ENCODE measurements at regions not wholly inside any gene's neighbourhood (a gene's known extent, or its start where the extent isn't known, plus 50 kb on each side); places are given as distances from the start of the nearest gene placed in this dataset.

- Histone ChIP-seq H3K27ac (no peak overlapping the region), H3K4me3 (no peak overlapping the region), H3K9me3 (no peaks in the 10 kb centered on the region), H3K4me2 (no peak overlapping the region), H3K4me1 (no peaks in the 10 kb centered on the region)
- ATAC-seq (no peak), DNase-seq (ENCODE audit: low read depth in 1 of 2, low spot score in 1 of 2) (no peak), FAIRE-seq (no peak)
- TF ChIP-seq EP300 (IDR thresholded peaks at IDR 0.05) (no peak), TP53 (CRISPR knock-in tag; IDR thresholded peaks at IDR 0.05) (no peak), POLR2A (IDR thresholded peaks at IDR 0.05; ENCODE audit: low read length) (no peak), KDM5A (IDR thresholded peaks at IDR 0.05) (no peak), RCOR1 (IDR thresholded peaks at IDR 0.05; ENCODE audit: low read depth, low read length) (no peak), ZNF302 (CRISPR knock-in tag; IDR thresholded peaks at IDR 0.05) (no peak), CEBPB (IDR thresholded peaks at IDR 0.05) (no peak), CTCF (IDR thresholded peaks at IDR 0.05) (no peak), REST (IDR thresholded peaks at IDR 0.05) (no peak), BCL3 (IDR thresholded peaks at IDR 0.05) (no peak)
- ChIA-PET CTCF (no interaction called here), POLR2A (no interaction called here)
- WGBS (ENCODE audit: missing lambda C conversion rate): 0% methylated on average over 2 of the region's 2 CpGs
Measured at GRCh38 chr12:29943683-29944082, 159.9 kb upstream of the TMTC1 start.

- POLR2A ChIA-PET: no interaction called here
- CTCF ChIA-PET: no interaction called here
- Histone ChIP-seq H3K4me2 (no peak overlapping the region), H3K9me3 (no peaks in the 10 kb centered on the region), H3K4me1 (no peaks in the 10 kb centered on the region), H3K4me3 (no peak overlapping the region), H3K27ac (no peak overlapping the region)
- FAIRE-seq (no peak), DNase-seq (ENCODE audit: low read depth in 1 of 2, low spot score in 1 of 2) (no peak), ATAC-seq (no peak)
- TF ChIP-seq RCOR1 (IDR thresholded peaks at IDR 0.05; ENCODE audit: low read depth, low read length) (no peak), MAX (IDR thresholded peaks at IDR 0.05) (no peak), RAD21 (conservative IDR thresholded peaks at IDR 0.05 in 1 of 2, IDR thresholded peaks at IDR 0.05 in 1 of 2) (no peak), ZNF302 (CRISPR knock-in tag; IDR thresholded peaks at IDR 0.05) (no peak), HOXB5 (CRISPR knock-in tag; IDR thresholded peaks at IDR 0.05) (no peak), HDAC2 (IDR thresholded peaks at IDR 0.05) (no peak), MAFK (IDR thresholded peaks at IDR 0.05; ENCODE audit: partially characterized antibody) (no peak), TP53 (CRISPR knock-in tag; IDR thresholded peaks at IDR 0.05) (no peak), FOXS1 (CRISPR knock-in tag; IDR thresholded peaks at IDR 0.05) (no peak), HES2 (IDR thresholded peaks at IDR 0.05) (no peak), ATOH8 (CRISPR knock-in tag; IDR thresholded peaks at IDR 0.05; ENCODE audit: low read depth) (no peak), RARB (CRISPR knock-in tag; IDR thresholded peaks at IDR 0.05) (no peak), HOXB13 (CRISPR knock-in tag; IDR thresholded peaks at IDR 0.05; ENCODE audit: low read depth) (no peak), CEBPB (IDR thresholded peaks at IDR 0.05) (no peak)
Measured at GRCh38 chr12:29940811-29941210, 157.1 kb upstream of the TMTC1 start.

Data from A549 (cell line).